ENCODE measurements at regions not wholly inside any gene's neighbourhood (a gene's known extent, or its start where the extent isn't known, plus 50 kb on each side); places are given as distances from the start of the nearest gene placed in this dataset.

- TF ChIP-seq POLR2A (IDR thresholded peaks at IDR 0.05): no peak
- no peak for TF ChIP-seq CTCF (IDR thresholded peaks at IDR 0.05)
- TF ChIP-seq POLR2AphosphoS5 (IDR thresholded peaks at IDR 0.05): no peak
- no peak for TF ChIP-seq EP300 (IDR thresholded peaks at IDR 0.05)
These were observed 68.2 kb upstream of the NRG3 start for GRCh38 chr10:81806842-81807241.
